GM23248 (cell line): ENCODE measurements at regions not wholly inside any gene's neighbourhood (a gene's known extent, or its start where the extent isn't known, plus 50 kb on each side); places are given as distances from the start of the nearest gene placed in this dataset.

Experiments
- EZH2 ChIP-seq: fragments of 200-600 bp; sonication (generic); IDR thresholded peaks from 2 replicates; pipeline ENCODE4 v1.6.1; 2018; ENCODE audit warnings: antibody characterized with exemption, mild to moderate bottlenecking; ENCODE audit not compliant: insufficient read depth, poor library complexity, severe bottlenecking
- EZH2phosphoT487 ChIP-seq: fragments of 200-600 bp; sonication (generic); IDR thresholded peaks from 2 replicates; pipeline ENCODE4 v1.6.1; 2018; ENCODE audit warnings: antibody characterized with exemption, moderate library complexity, mild to moderate bottlenecking, low read depth; ENCODE audit not compliant: insufficient read depth

- TF ChIP-seq EZH2: no peak
- no peak for TF ChIP-seq EZH2phosphoT487
Measured at GRCh38 chr4:141331534-141332358, 111.1 kb downstream of the ZNF330 start.
